ENCODE measurements at regions not wholly inside any gene's neighbourhood (a gene's known extent, or its start where the extent isn't known, plus 50 kb on each side); places are given as distances from the start of the nearest gene placed in this dataset.

GRCh38 chr1:209158851-209159250 is 424.7 kb upstream of the CAMK1G start:
- H2AFZ ChIP-seq (ENCODE audit: low read depth, low read length) = no peak overlapping the region
- Mint-ChIP-seq H3K4me1 (ENCODE audit: low read depth, unreplicated experiment) (peaks cover 28% of the 10 kb centered on the region), H3K27ac (ENCODE audit: unreplicated experiment) (no peak overlapping the region), H3K27me3 (ENCODE audit: low read depth, unreplicated experiment) (no peaks in the 10 kb centered on the region), H3K9me3 (ENCODE audit: unreplicated experiment) (no peaks in the 10 kb centered on the region), H3K4me3 (ENCODE audit: unreplicated experiment) (no peak overlapping the region), H3K36me3 (ENCODE audit: low read depth, unreplicated experiment) (peaks cover 2% of the 10 kb centered on the region)
- DNase-seq (ENCODE audit: low read depth) = no peak
- H3K4me3 ChIP-seq (ENCODE audit: insufficient read depth, low read depth, low read length) = no peak overlapping the region
- H3K27ac ChIP-seq (ENCODE audit: low read depth, low read length) = no peak overlapping the region
- no peaks in the 10 kb centered on the region for H4K20me1 ChIP-seq (ENCODE audit: insufficient read depth, low read length)
- H3K27me3 ChIP-seq (ENCODE audit: insufficient read depth, low read length) = no peaks in the 10 kb centered on the region
- H3K36me3 ChIP-seq (ENCODE audit: insufficient read depth, low read length) = no peaks in the 10 kb centered on the region
- H3K9ac ChIP-seq (ENCODE audit: low read length) = no peak overlapping the region
- no peaks in the 10 kb centered on the region for H3K9me3 ChIP-seq (ENCODE audit: insufficient read depth, low read depth, low read length)
- H3K79me2 ChIP-seq (ENCODE audit: insufficient read depth, low read length) = no peaks in the 10 kb centered on the region
- TF ChIP-seq EZH2 (IDR thresholded peaks at IDR 0.05; ENCODE audit: insufficient read depth, low read length) (no peak), CTCF (IDR thresholded peaks at IDR 0.05; ENCODE audit: insufficient read depth, low read depth, low read length) (no peak)
- no peak overlapping the region for H3K4me2 ChIP-seq (ENCODE audit: low read length)
- FAIRE-seq = no peak
- H3K4me1 ChIP-seq (ENCODE audit: insufficient read depth, low read length) = no peaks in the 10 kb centered on the region

- no peak overlapping the region for H3K27ac ChIP-seq (ENCODE audit: low read depth, low read length)
- no peak overlapping the region for H3K9ac ChIP-seq (ENCODE audit: low read length)
- TF ChIP-seq EZH2 (IDR thresholded peaks at IDR 0.05; ENCODE audit: insufficient read depth, low read length) (no peak), CTCF (IDR thresholded peaks at IDR 0.05; ENCODE audit: insufficient read depth, low read depth, low read length) (no peak)
- H3K27me3 ChIP-seq (ENCODE audit: insufficient read depth, low read length) = no peaks in the 10 kb centered on the region
- no peaks in the 10 kb centered on the region for H3K4me1 ChIP-seq (ENCODE audit: insufficient read depth, low read length)
- no peak overlapping the region for H2AFZ ChIP-seq (ENCODE audit: low read depth, low read length)
- H3K36me3 ChIP-seq (ENCODE audit: insufficient read depth, low read length) = no peaks in the 10 kb centered on the region
- FAIRE-seq (no peak), DNase-seq (ENCODE audit: low read depth) (no peak)
- no peaks in the 10 kb centered on the region for H3K79me2 ChIP-seq (ENCODE audit: insufficient read depth, low read length)
- no peak overlapping the region for H3K4me2 ChIP-seq (ENCODE audit: low read length)
- Mint-ChIP-seq H3K36me3 (ENCODE audit: low read depth, unreplicated experiment) (peaks cover 2% of the 10 kb centered on the region), H3K4me3 (ENCODE audit: unreplicated experiment) (no peak overlapping the region), H3K27me3 (ENCODE audit: low read depth, unreplicated experiment) (no peaks in the 10 kb centered on the region), H3K9me3 (ENCODE audit: unreplicated experiment) (no peaks in the 10 kb centered on the region), H3K27ac (ENCODE audit: unreplicated experiment) (no peak overlapping the region), H3K4me1 (ENCODE audit: low read depth, unreplicated experiment) (peaks cover 19% of the 10 kb centered on the region)
- no peaks in the 10 kb centered on the region for H4K20me1 ChIP-seq (ENCODE audit: insufficient read depth, low read length)
- H3K9me3 ChIP-seq (ENCODE audit: insufficient read depth, low read depth, low read length) = no peaks in the 10 kb centered on the region
- no peak overlapping the region for H3K4me3 ChIP-seq (ENCODE audit: insufficient read depth, low read depth, low read length)
Measured at GRCh38 chr1:209160230-209160629, 423.3 kb upstream of the CAMK1G start.

- H3K4me3 ChIP-seq (ENCODE audit: insufficient read depth, low read depth, low read length) = no peak overlapping the region
- no peak overlapping the region for H3K4me2 ChIP-seq (ENCODE audit: low read length)
- H3K9ac ChIP-seq (ENCODE audit: low read length) = no peak overlapping the region
- H3K36me3 Mint-ChIP-seq (ENCODE audit: low read depth, unreplicated experiment) = peaks cover 2% of the 10 kb centered on the region
- no peak overlapping the region for H3K27ac ChIP-seq (ENCODE audit: low read depth, low read length)
- H3K9me3 Mint-ChIP-seq (ENCODE audit: unreplicated experiment) = no peaks in the 10 kb centered on the region
- H3K4me1 ChIP-seq (ENCODE audit: insufficient read depth, low read length) = no peaks in the 10 kb centered on the region
- H3K4me1 Mint-ChIP-seq (ENCODE audit: low read depth, unreplicated experiment) = peaks cover 8% of the 10 kb centered on the region
- H3K79me2 ChIP-seq (ENCODE audit: insufficient read depth, low read length) = no peaks in the 10 kb centered on the region
- H3K4me3 Mint-ChIP-seq (ENCODE audit: unreplicated experiment) = no peak overlapping the region
- TF ChIP-seq EZH2 (IDR thresholded peaks at IDR 0.05; ENCODE audit: insufficient read depth, low read length) = no peak
- TF ChIP-seq CTCF (IDR thresholded peaks at IDR 0.05; ENCODE audit: insufficient read depth, low read depth, low read length) = no peak
- DNase-seq (ENCODE audit: low read depth) (peak; percentile 54), FAIRE-seq (no peak)
- H3K27ac Mint-ChIP-seq (ENCODE audit: unreplicated experiment) = no peak overlapping the region
- H4K20me1 ChIP-seq (ENCODE audit: insufficient read depth, low read length) = no peaks in the 10 kb centered on the region
- no peak overlapping the region for H2AFZ ChIP-seq (ENCODE audit: low read depth, low read length)
- no peaks in the 10 kb centered on the region for H3K27me3 Mint-ChIP-seq (ENCODE audit: low read depth, unreplicated experiment)
- no peaks in the 10 kb centered on the region for H3K9me3 ChIP-seq (ENCODE audit: insufficient read depth, low read depth, low read length)
- H3K36me3 ChIP-seq (ENCODE audit: insufficient read depth, low read length) = no peaks in the 10 kb centered on the region
- H3K27me3 ChIP-seq (ENCODE audit: insufficient read depth, low read length) = no peaks in the 10 kb centered on the region
Measured at GRCh38 chr1:209162651-209163050, 420.9 kb upstream of the CAMK1G start.
